ENCODE measurements at regions not wholly inside any gene's neighbourhood (a gene's known extent, or its start where the extent isn't known, plus 50 kb on each side); places are given as distances from the start of the nearest gene placed in this dataset.

GRCh38 chr12:131463174-131463573 lies 247.7 kb upstream of the SFSWAP start:
- TF ChIP-seq CTCF (optimal IDR thresholded peaks at IDR 0.05 in 1 of 3, IDR thresholded peaks at IDR 0.05 in 1 of 3, conservative IDR thresholded peaks at IDR 0.05 in 1 of 3; ENCODE audit: extremely low read depth in 1 of 3, insufficient read depth in 2 of 3, low read length in 3 of 3): no peak
- no peak for TF ChIP-seq EZH2 (IDR thresholded peaks at IDR 0.05; ENCODE audit: low read length)

Data from keratinocyte (primary cell).